SU-DHL-6 (cell line): ENCODE measurements at regions not wholly inside any gene's neighbourhood (a gene's known extent, or its start where the extent isn't known, plus 50 kb on each side); places are given as distances from the start of the nearest gene placed in this dataset.

ENCODE experiments used
- H2AFZ ChIP-seq: fragments of 200-600 bp; sonication (generic); 2 replicates; pipeline ENCODE4 v1.6.1; 2014; ENCODE audit warnings: low read depth, mild to moderate bottlenecking, moderate library complexity, mixed read lengths, antibody characterized with exemption, low read length; ENCODE audit not compliant: severe bottlenecking
- H3F3A ChIP-seq: fragments of 200-600 bp; shearing (Covaris generic); 2 replicates; pipeline ENCODE4 v1.6.0; 2016; ENCODE audit warnings: antibody characterized with exemption, mild to moderate bottlenecking; ENCODE audit not compliant: insufficient read depth
- H3K27ac ChIP-seq: fragments of 200-600 bp; sonication (generic); 2 replicates; pipeline ENCODE4 v1.5.1; 2016; ENCODE audit warnings: low read depth, mild to moderate bottlenecking, low read length, moderate library complexity, mixed read lengths
- H3K27me3 ChIP-seq: fragments of 200-600 bp; sonication (generic), shearing (Covaris generic); 2 replicates; pipeline ENCODE4 v1.6.0; 2014; ENCODE audit warnings: mild to moderate bottlenecking, low read length
- H3K36me3 ChIP-seq: fragments of 200-600 bp; sonication (generic); 2 replicates; pipeline ENCODE4 v1.6.1; 2014; ENCODE audit warnings: mild to moderate bottlenecking, low read length, mixed read lengths
- H3K4me2 ChIP-seq: fragments of 300-600, 200-600 bp; shearing (Covaris generic), sonication (generic); 2 replicates; pipeline ENCODE4 v1.6.0; 2014; ENCODE audit warnings: low read length, low read depth, mild to moderate bottlenecking; ENCODE audit not compliant: poor library complexity, severe bottlenecking
- H3K4me3 ChIP-seq: fragments of 200-600 bp; sonication (generic); 2 replicates; pipeline ENCODE4 v1.5.1; 2014; ENCODE audit warnings: antibody characterized with exemption, low read length, mild to moderate bottlenecking, mixed read lengths; ENCODE audit not compliant: insufficient read depth, poor library complexity, severe bottlenecking
- H3K79me2 ChIP-seq: fragments of 200-600 bp; sonication (generic); 2 replicates; pipeline ENCODE4 v1.6.1; 2014; ENCODE audit warnings: mild to moderate bottlenecking, low read length, moderate library complexity; ENCODE audit not compliant: insufficient read depth
- H3K9ac ChIP-seq: fragments of 200-600 bp; sonication (generic); 2 replicates; pipeline ENCODE4 v1.7.0; 2014; ENCODE audit warnings: mild to moderate bottlenecking, low read length
- H3K9me2 ChIP-seq: fragments of 200-600 bp; sonication (generic); replicated peaks from 2 replicates; pipeline ENCODE4 v1.6.1; 2014; ENCODE audit warnings: low read length; ENCODE audit not compliant: insufficient read depth
- H3K9me3 ChIP-seq: fragments of 200-600 bp; sonication (generic); 2 replicates; pipeline ENCODE4 v1.6.1; 2014; ENCODE audit warnings: low read length, mixed read lengths; ENCODE audit not compliant: insufficient read depth
- H4K20me1 ChIP-seq: fragments of 200-600 bp; sonication (generic); 2 replicates; pipeline ENCODE4 v1.6.1; 2014; ENCODE audit warnings: low read depth, mild to moderate bottlenecking, antibody characterized with exemption, low read length, moderate library complexity, mixed read lengths
- EZH2phosphoT487 ChIP-seq: fragments of 200-600 bp; sonication (generic), shearing (Covaris generic); conservative IDR thresholded peaks from 2 replicates; pipeline ENCODE4 v1.6.1; 2018; ENCODE audit warnings: mild to moderate bottlenecking, antibody characterized with exemption, low read length, moderate library complexity, mixed read lengths
- TF ChIP-seq, protein P1 (sequence below): fragments of 200-600 bp; sonication (generic); IDR thresholded peaks from one replicate; pipeline ENCODE4 v1.5.1; 2017; ENCODE audit warnings: antibody characterized with exemption, mild to moderate bottlenecking, low read length, moderate library complexity; ENCODE audit not compliant: insufficient read depth, poor library complexity, severe bottlenecking

GRCh38 chr1:191414981-191415640 is 743.2 kb upstream of the RGS18 start:
- Histone ChIP-seq H2AFZ (peak overlapping the region; percentile 43), H3F3A (no peaks in the 10 kb centered on the region), H3K4me2 (no peak overlapping the region), H3K27me3 (no peaks in the 10 kb centered on the region), H3K27ac (no peak overlapping the region), H3K79me2 (no peaks in the 10 kb centered on the region), H3K9me3 (no peaks in the 10 kb centered on the region), H3K4me3 (no peak overlapping the region), H3K9ac (no peak overlapping the region), H3K36me3 (no peaks in the 10 kb centered on the region), H4K20me1 (no peaks in the 10 kb centered on the region), H3K9me2 (no peaks in the 10 kb centered on the region)
- TF ChIP-seq, protein P1, sequence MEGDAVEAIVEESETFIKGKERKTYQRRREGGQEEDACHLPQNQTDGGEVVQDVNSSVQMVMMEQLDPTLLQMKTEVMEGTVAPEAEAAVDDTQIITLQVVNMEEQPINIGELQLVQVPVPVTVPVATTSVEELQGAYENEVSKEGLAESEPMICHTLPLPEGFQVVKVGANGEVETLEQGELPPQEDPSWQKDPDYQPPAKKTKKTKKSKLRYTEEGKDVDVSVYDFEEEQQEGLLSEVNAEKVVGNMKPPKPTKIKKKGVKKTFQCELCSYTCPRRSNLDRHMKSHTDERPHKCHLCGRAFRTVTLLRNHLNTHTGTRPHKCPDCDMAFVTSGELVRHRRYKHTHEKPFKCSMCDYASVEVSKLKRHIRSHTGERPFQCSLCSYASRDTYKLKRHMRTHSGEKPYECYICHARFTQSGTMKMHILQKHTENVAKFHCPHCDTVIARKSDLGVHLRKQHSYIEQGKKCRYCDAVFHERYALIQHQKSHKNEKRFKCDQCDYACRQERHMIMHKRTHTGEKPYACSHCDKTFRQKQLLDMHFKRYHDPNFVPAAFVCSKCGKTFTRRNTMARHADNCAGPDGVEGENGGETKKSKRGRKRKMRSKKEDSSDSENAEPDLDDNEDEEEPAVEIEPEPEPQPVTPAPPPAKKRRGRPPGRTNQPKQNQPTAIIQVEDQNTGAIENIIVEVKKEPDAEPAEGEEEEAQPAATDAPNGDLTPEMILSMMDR = no peak
- TF ChIP-seq EZH2phosphoT487 = no peak

DNA sequence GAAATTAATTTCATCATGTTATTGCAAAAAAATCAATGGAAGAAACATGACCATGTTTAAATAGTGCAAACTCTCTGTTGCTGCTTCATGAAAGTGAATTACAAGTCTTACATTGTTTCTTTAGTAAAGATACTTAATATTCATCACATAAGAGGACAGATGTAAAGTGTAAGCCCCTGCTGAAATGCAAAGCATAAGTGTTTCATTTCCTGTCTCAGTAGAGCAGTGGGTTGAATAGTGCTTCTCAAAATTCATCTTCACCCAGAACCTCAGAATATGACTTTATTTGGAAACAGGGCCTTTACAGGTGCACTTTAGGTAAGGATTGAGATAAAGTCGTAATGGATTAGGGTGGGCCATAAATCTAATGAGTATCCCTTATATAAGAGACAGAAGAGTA is 738.4 kb upstream of the RGS18 start:
- Histone ChIP-seq H3F3A (no peaks in the 10 kb centered on the region), H3K9me3 (no peaks in the 10 kb centered on the region), H3K79me2 (no peaks in the 10 kb centered on the region), H4K20me1 (no peaks in the 10 kb centered on the region), H3K4me2 (peak overlapping the region; percentile 9), H2AFZ (peak overlapping the region; percentile 80), H3K27me3 (no peaks in the 10 kb centered on the region), H3K9me2 (no peaks in the 10 kb centered on the region), H3K9ac (no peak overlapping the region), H3K4me3 (no peak overlapping the region), H3K36me3 (no peaks in the 10 kb centered on the region), H3K27ac (peak overlapping the region; percentile 42; the same call in 1 of the 2 replicates)
- TF ChIP-seq, protein P1 = no peak
- no peak for TF ChIP-seq EZH2phosphoT487

- Histone ChIP-seq H3K79me2 (no peaks in the 10 kb centered on the region), H3K36me3 (no peaks in the 10 kb centered on the region), H3K4me2 (no peak overlapping the region), H3K9ac (no peak overlapping the region), H3K27me3 (no peaks in the 10 kb centered on the region), H3F3A (no peaks in the 10 kb centered on the region), H2AFZ (no peak overlapping the region), H3K9me2 (no peaks in the 10 kb centered on the region), H4K20me1 (no peaks in the 10 kb centered on the region), H3K27ac (no peak overlapping the region), H3K9me3 (no peaks in the 10 kb centered on the region), H3K4me3 (no peak overlapping the region)
- TF ChIP-seq EZH2phosphoT487 = no peak
- TF ChIP-seq, protein P1 = no peak
Observed at GRCh38 chr1:191427593-191427992, 730.7 kb upstream of the RGS18 start.
